CD4-positive, CD25-positive, alpha-beta regulatory T cell (primary cell): ENCODE measurements at regions not wholly inside any gene's neighbourhood (a gene's known extent, or its start where the extent isn't known, plus 50 kb on each side); places are given as distances from the start of the nearest gene placed in this dataset.

ENCODE experiments used
- ATAC-seq, 2 donors: fragments of 150-1000 bp; cut with Tn5 transposase; one replicate each; pipeline ENCODE4 v1.10.0; 2021; ENCODE audit warnings: low read depth in 2 of 2, moderate number of reproducible peaks in 2 of 2, moderate library complexity in 1 of 2
- DNase-seq, 3 donors: peaks; one replicate each; pipeline versions ENCODE4 v3.0.0 to v3.0.0-alpha.2; 2012 to 2022; ENCODE audit warnings: mixed read lengths in 1 of 3
- H3K27ac ChIP-seq: one replicate; pipeline ENCODE4 v1.7.0; 2013; ENCODE audit warnings: mild to moderate bottlenecking, low read length; ENCODE audit not compliant: insufficient read depth, poor library complexity, severe bottlenecking
- H3K27me3 ChIP-seq: one replicate; pipeline ENCODE4 v1.7.0; 2013; ENCODE audit warnings: low read length; ENCODE audit not compliant: control insufficient read depth, insufficient read depth
- H3K36me3 ChIP-seq: one replicate; pipeline ENCODE4 v1.7.0; 2013; ENCODE audit warnings: mild to moderate bottlenecking, low read length, moderate library complexity; ENCODE audit not compliant: control insufficient read depth, insufficient read depth
- H3K4me1 ChIP-seq: 2 replicates; pipeline ENCODE4 v1.7.0; 2013; ENCODE audit warnings: mild to moderate bottlenecking, low read length; ENCODE audit not compliant: insufficient read depth, control insufficient read depth, poor library complexity, severe bottlenecking
- H3K4me3 ChIP-seq: one replicate; pipeline ENCODE4 v1.7.0; 2013; ENCODE audit warnings: low read depth, mild to moderate bottlenecking, low read length, moderate library complexity
- H3K9me3 ChIP-seq, 2 experiments: 1 replicate in 1 of 2; 2 replicates in 1 of 2; pipeline ENCODE4 v1.7.0; 2013; ENCODE audit warnings: low read length in 2 of 2, mild to moderate bottlenecking in 1 of 2, moderate library complexity in 1 of 2; ENCODE audit not compliant: control insufficient read depth in 2 of 2
- H3K27ac Mint-ChIP-seq, 3 donors: one replicate each; pipeline ENCODE4 v1.8.0; 2020 to 2022; ENCODE audit warnings: mild to moderate bottlenecking in 3 of 3, mixed read lengths in 3 of 3, moderate library complexity in 2 of 3
- H3K27me3 Mint-ChIP-seq: one replicate; pipeline ENCODE4 v1.8.0; 2022; ENCODE audit warnings: mild to moderate bottlenecking, mixed read lengths
- H3K36me3 Mint-ChIP-seq: one replicate; pipeline ENCODE4 v1.8.0; 2020; ENCODE audit warnings: mixed read lengths
- H3K4me1 Mint-ChIP-seq, 4 donors: one replicate each; pipeline ENCODE4 v1.8.0; 2020 to 2022; ENCODE audit warnings: mixed read lengths in 4 of 4, mild to moderate bottlenecking in 1 of 4
- H3K4me3 Mint-ChIP-seq, 4 donors: one replicate each; pipeline ENCODE4 v1.8.0; 2020 to 2022; ENCODE audit warnings: mild to moderate bottlenecking in 4 of 4, mixed read lengths in 4 of 4, moderate library complexity in 3 of 4
- H3K9me3 Mint-ChIP-seq, 7 donors: one replicate each; pipeline ENCODE4 v1.8.0; 2020 to 2022; ENCODE audit warnings: mixed read lengths in 7 of 7, mild to moderate bottlenecking in 3 of 7, moderate library complexity in 2 of 7

DNA sequence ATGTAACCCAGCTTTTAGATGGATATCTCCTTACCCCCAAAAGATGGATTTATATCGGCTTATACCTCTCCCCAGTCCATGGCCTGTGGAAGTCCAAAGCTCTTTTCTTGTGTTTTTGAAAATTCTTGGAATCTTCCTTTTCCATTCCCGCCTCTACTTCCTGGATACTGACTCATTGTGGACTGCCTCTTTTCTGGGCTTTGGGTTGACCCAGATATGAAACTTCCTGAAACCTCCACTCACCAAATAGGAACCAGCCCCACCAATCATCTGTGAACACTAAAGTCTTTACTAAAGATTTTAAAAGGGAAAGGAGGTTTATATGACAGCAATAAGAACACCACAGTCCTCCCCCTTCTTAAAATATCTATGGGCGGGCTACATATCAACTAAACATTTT is 163.4 kb upstream of the SYN3 start:
- H3K27ac ChIP-seq = no peak overlapping the region
- no peaks in the 10 kb centered on the region for H3K4me1 Mint-ChIP-seq
- peak overlapping the region in 1 of 3 donors; percentile 18 for H3K27ac Mint-ChIP-seq
- ATAC-seq (no peak), DNase-seq (no peak)
- H3K27me3 ChIP-seq = no peaks in the 10 kb centered on the region
- no peaks in the 10 kb centered on the region for H3K27me3 Mint-ChIP-seq
- no peaks in the 10 kb centered on the region for H3K4me1 ChIP-seq
- no peak overlapping the region for H3K4me3 ChIP-seq
- no peaks in the 10 kb centered on the region for H3K9me3 ChIP-seq
- H3K36me3 Mint-ChIP-seq = no peaks in the 10 kb centered on the region
- no peaks in the 10 kb centered on the region for H3K9me3 Mint-ChIP-seq
- no peak overlapping the region for H3K4me3 Mint-ChIP-seq
- no peaks in the 10 kb centered on the region for H3K36me3 ChIP-seq

DNA sequence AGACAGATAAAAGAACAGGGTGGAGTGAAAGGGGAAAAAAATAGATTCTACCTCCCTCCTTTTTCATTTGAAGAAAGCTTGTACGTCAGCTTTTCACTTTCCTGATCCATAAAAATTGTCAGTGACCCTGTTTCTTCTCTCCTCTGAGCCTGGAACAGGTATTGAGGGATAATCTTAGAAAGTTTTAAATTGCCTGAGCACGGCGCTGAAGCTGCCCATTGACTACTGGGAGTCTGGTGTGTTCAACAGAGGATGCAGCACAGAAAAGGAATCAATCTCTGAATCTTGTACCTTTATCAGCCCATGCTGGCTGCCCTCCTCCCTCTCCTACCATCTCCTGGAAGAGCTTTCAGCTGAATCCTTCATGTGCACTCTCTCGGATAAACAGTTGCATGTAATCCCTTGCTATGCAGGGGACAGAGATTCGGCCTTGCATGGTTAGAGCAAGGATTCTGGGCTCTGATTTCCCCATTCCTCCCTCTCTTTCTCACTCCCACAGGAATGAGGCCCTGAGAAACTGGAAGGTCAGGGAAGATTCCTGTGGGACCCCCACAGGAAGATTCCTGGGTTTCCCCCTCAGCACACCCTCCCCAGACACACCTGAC is 162.4 kb upstream of the SYN3 start:
- no peak for ATAC-seq
- Mint-ChIP-seq H3K27me3 (no peaks in the 10 kb centered on the region), H3K9me3 (no peaks in the 10 kb centered on the region), H3K4me1 (no peaks in the 10 kb centered on the region), H3K4me3 (no peak overlapping the region), H3K36me3 (no peaks in the 10 kb centered on the region), H3K27ac (no peak overlapping the region)
- DNase-seq = no peak
- no peaks in the 10 kb centered on the region for H3K27me3 ChIP-seq
- H3K4me3 ChIP-seq = no peak overlapping the region
- no peak overlapping the region for H3K27ac ChIP-seq
- no peaks in the 10 kb centered on the region for H3K4me1 ChIP-seq
- H3K9me3 ChIP-seq = no peaks in the 10 kb centered on the region
- H3K36me3 ChIP-seq = no peaks in the 10 kb centered on the region

DNA sequence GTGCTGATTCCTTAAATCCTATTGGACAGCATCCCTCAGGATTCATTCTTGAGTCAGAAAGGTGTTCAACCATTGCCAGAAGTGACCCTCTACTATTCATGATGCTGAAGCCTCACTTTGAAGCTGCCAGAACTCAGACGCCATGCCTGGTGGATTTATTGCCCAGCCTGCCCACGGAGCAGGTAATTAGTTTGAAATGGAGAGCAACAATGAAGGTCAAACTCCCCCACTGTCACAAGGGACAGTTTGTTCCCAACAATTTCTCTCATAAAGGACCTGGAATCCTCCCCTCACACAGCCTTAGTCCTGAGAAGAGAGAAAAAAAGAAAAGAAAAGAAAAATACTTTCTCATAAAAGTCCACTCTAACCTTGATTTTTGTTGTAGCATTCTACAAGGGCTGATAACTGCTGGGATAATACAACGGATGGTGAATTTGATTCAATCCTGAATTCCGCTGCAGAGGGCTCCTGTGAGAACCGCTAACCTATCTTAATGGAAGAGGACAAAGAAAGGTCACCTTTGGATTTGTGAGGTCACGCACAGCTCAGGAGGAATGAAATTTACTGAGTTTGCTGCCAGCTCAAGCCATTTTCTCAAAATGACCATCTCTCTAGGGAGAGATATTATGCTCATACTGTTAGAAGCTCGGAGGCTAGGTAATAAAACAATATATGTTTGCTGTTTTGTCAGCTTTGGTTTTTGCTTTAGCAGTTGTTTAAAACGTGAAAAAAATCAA is 161.6 kb upstream of the SYN3 start:
- no peak for ATAC-seq
- H3K4me3 ChIP-seq = no peak overlapping the region
- no peak overlapping the region for H3K4me3 Mint-ChIP-seq

GRCh38 chr22:33213383-33214075 is 155.3 kb upstream of the SYN3 start:
- no peaks in the 10 kb centered on the region for H3K9me3 Mint-ChIP-seq
- Histone ChIP-seq H3K27me3 (no peaks in the 10 kb centered on the region), H3K27ac (no peak overlapping the region), H3K9me3 (no peaks in the 10 kb centered on the region), H3K4me3 (no peak overlapping the region), H3K36me3 (no peaks in the 10 kb centered on the region), H3K4me1 (no peaks in the 10 kb centered on the region)
- H3K27ac Mint-ChIP-seq = no peak overlapping the region
- DNase-seq = no peak
- H3K36me3 Mint-ChIP-seq = no peaks in the 10 kb centered on the region
- H3K4me1 Mint-ChIP-seq = no peaks in the 10 kb centered on the region
- no peak for ATAC-seq
- no peaks in the 10 kb centered on the region for H3K27me3 Mint-ChIP-seq
- H3K4me3 Mint-ChIP-seq = no peak overlapping the region

More for the DNA sequence above, 161.6 kb upstream of the SYN3 start:
- no peaks in the 10 kb centered on the region for H3K9me3 Mint-ChIP-seq
- H3K27me3 Mint-ChIP-seq = no peaks in the 10 kb centered on the region
- DNase-seq = no peak
- peak overlapping the region in 1 of 3 donors; percentile 88 for H3K27ac Mint-ChIP-seq
- no peaks in the 10 kb centered on the region for H3K36me3 Mint-ChIP-seq
- Histone ChIP-seq H3K36me3 (no peaks in the 10 kb centered on the region), H3K27me3 (no peaks in the 10 kb centered on the region), H3K9me3 (no peaks in the 10 kb centered on the region), H3K4me1 (no peaks in the 10 kb centered on the region), H3K27ac (no peak overlapping the region)
- H3K4me1 Mint-ChIP-seq = no peaks in the 10 kb centered on the region

GRCh38 chr22:33209930-33210784 is 152.0 kb upstream of the SYN3 start:
- H3K27ac Mint-ChIP-seq = peak overlapping the region in 1 of 3 donors; percentile 72
- H3K9me3 Mint-ChIP-seq = no peaks in the 10 kb centered on the region
- Histone ChIP-seq H3K27ac (no peak overlapping the region), H3K9me3 (no peaks in the 10 kb centered on the region), H3K4me1 (no peaks in the 10 kb centered on the region), H3K27me3 (no peaks in the 10 kb centered on the region), H3K4me3 (no peak overlapping the region), H3K36me3 (no peaks in the 10 kb centered on the region)
- DNase-seq = peak in 1 of 3 donors; percentile 34
- no peaks in the 10 kb centered on the region for H3K4me1 Mint-ChIP-seq
- no peaks in the 10 kb centered on the region for H3K27me3 Mint-ChIP-seq
- ATAC-seq = no peak
- no peaks in the 10 kb centered on the region for H3K36me3 Mint-ChIP-seq
- no peak overlapping the region for H3K4me3 Mint-ChIP-seq

DNA sequence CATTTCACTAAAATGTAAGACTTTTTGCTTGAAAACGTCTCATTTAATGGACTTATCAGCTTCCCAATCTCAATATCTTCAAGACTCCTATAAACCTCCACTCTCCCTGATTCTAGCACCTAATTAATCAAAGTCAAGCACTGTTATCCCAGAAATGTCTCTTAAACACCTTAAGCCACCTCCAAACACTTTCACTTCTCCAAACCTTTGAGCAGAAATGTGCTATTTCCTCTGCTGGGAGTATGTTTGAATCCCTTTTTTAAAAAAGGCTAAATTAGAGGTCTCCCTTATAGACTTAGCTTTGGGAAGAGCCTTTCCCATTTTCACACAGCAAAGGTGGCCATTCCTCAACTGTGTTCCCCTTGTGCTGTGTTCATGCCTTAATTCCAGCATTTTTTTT is 146.2 kb upstream of the SYN3 start:
- H3K9me3 Mint-ChIP-seq = peaks cover 0 to 3% (median 0%) of the 10 kb centered on the region in 7 donors
- H3K4me1 Mint-ChIP-seq = no peaks in the 10 kb centered on the region
- no peak for ATAC-seq
- H3K36me3 ChIP-seq = no peaks in the 10 kb centered on the region
- no peak overlapping the region for H3K4me3 ChIP-seq
- no peaks in the 10 kb centered on the region for H3K9me3 ChIP-seq
- no peaks in the 10 kb centered on the region for H3K27me3 ChIP-seq
- no peak overlapping the region for H3K27ac Mint-ChIP-seq
- no peak for DNase-seq
- H3K36me3 Mint-ChIP-seq = no peaks in the 10 kb centered on the region
- no peaks in the 10 kb centered on the region for H3K27me3 Mint-ChIP-seq
- H3K27ac ChIP-seq = no peak overlapping the region
- no peaks in the 10 kb centered on the region for H3K4me1 ChIP-seq
- H3K4me3 Mint-ChIP-seq = no peak overlapping the region

- peaks cover 0 to 3% (median 0%) of the 10 kb centered on the region in 7 donors for H3K9me3 Mint-ChIP-seq
- no peaks in the 10 kb centered on the region for H3K36me3 Mint-ChIP-seq
- H3K27ac Mint-ChIP-seq = no peak overlapping the region
- no peak overlapping the region for H3K27ac ChIP-seq
- no peaks in the 10 kb centered on the region for H3K4me1 ChIP-seq
- no peaks in the 10 kb centered on the region for H3K4me1 Mint-ChIP-seq
- H3K27me3 ChIP-seq = no peaks in the 10 kb centered on the region
- no peaks in the 10 kb centered on the region for H3K27me3 Mint-ChIP-seq
- no peaks in the 10 kb centered on the region for H3K36me3 ChIP-seq
- H3K4me3 ChIP-seq = no peak overlapping the region
- no peak for ATAC-seq
- H3K9me3 ChIP-seq = no peaks in the 10 kb centered on the region
- no peak for DNase-seq
- no peak overlapping the region for H3K4me3 Mint-ChIP-seq
Observed at GRCh38 chr22:33202455-33202854, 144.3 kb upstream of the SYN3 start.
